B cell (primary cell): ENCODE measurements at regions not wholly inside any gene's neighbourhood (a gene's known extent, or its start where the extent isn't known, plus 50 kb on each side); places are given as distances from the start of the nearest gene placed in this dataset.

Experiments
- ATAC-seq: fragments of 200-7000 bp; cut with Tn5 transposase; one replicate; pipeline ENCODE4 v1.10.0; 2021; ENCODE audit warnings: low read depth, mild to moderate bottlenecking, moderate number of reproducible peaks, moderate library complexity
- CTCF ChIA-PET: fragments of 350-600 bp; sonication (Branson Sonifier 250); formaldehyde crosslinking; loops from one replicate; lab custom pipeline; 2021; ENCODE audit warnings: antibody characterized with exemption, inconsistent platforms; lab: Charles Lee
- POLR2A ChIA-PET: fragments of 350-600 bp; sonication (Branson Sonifier 250); formaldehyde crosslinking; loops from one replicate; lab custom pipeline; 2021; ENCODE audit warnings: antibody characterized with exemption; lab: Charles Lee
- DNase-seq: peaks from one replicate; pipeline ENCODE4 v3.0.0; 2013
- H2AFZ ChIP-seq: 2 replicates; pipeline ENCODE4 v1.6.1; 2012; ENCODE audit warnings: mild to moderate bottlenecking, low read depth, low read length; ENCODE audit not compliant: insufficient read depth, poor library complexity, severe bottlenecking
- H3K27ac ChIP-seq, 2 donors: 1 replicate in 1 of 2; 2 replicates in 1 of 2; pipeline ENCODE4 v1.5.1; 2012 to 2013; ENCODE audit warnings: low read length in 2 of 2, mild to moderate bottlenecking in 2 of 2, moderate library complexity in 1 of 2
- H3K27me3 ChIP-seq, 4 experiments: fragments of 200-600 bp in 1 of 4; sonication (generic) in 1 of 4; replicated peaks in 1 of 4; 1 replicate in 2 of 4; 2 replicates in 2 of 4; pipeline versions ENCODE4 v1.6.1 to v1.7.0; 2013 to 2016; ENCODE audit warnings: low read length in 3 of 4, mild to moderate bottlenecking in 2 of 4, mixed read lengths in 1 of 4, moderate library complexity in 1 of 4; ENCODE audit not compliant: insufficient read depth in 4 of 4, control insufficient read depth in 3 of 4; ENCODE audit errors: control extremely low read depth in 1 of 4
- H3K36me3 ChIP-seq, 2 experiments: replicated peaks in 1 of 2; 1 replicate in 1 of 2; 2 replicates in 1 of 2; pipeline versions ENCODE4 v1.6.1 to v1.7.1; 2013; ENCODE audit warnings: low read length in 1 of 2; ENCODE audit not compliant: insufficient read depth in 2 of 2, control insufficient read depth in 1 of 2; ENCODE audit errors: control extremely low read depth in 1 of 2, extremely low read depth in 1 of 2
- H3K4me1 ChIP-seq, 2 donors: fragments of 200-600 bp in 1 of 2; sonication (generic) in 1 of 2; 1 replicate in 1 of 2; 2 replicates in 1 of 2; pipeline versions ENCODE4 v1.5.1 to v1.6.1; 2013 to 2017; ENCODE audit warnings: low read length in 2 of 2; ENCODE audit not compliant: control insufficient read depth in 2 of 2, insufficient read depth in 2 of 2
- H3K4me2 ChIP-seq: replicated peaks from 2 replicates; pipeline ENCODE3; 2012; ENCODE audit warnings: mild to moderate bottlenecking, low read depth, low read length; ENCODE audit not compliant: poor library complexity, severe bottlenecking
- H3K4me3 ChIP-seq, 5 experiments: fragments of 200-600 bp in 1 of 5; sonication (generic) in 1 of 5; 1 replicate in 3 of 5; 2 replicates in 2 of 5; pipeline versions ENCODE4 v1.5.1 to v1.7.0; 2011 to 2016; ENCODE audit warnings: low read length in 4 of 5, mild to moderate bottlenecking in 4 of 5, low read depth in 2 of 5, control low read depth in 1 of 5, moderate library complexity in 1 of 5; ENCODE audit not compliant: insufficient read depth in 1 of 5; ENCODE audit errors: control extremely low read depth in 1 of 5, extremely low read depth in 1 of 5
- H3K79me2 ChIP-seq: fragments of 200-600 bp; sonication (generic); one replicate; pipeline ENCODE4 v1.6.0; 2016; ENCODE audit warnings: low read length; ENCODE audit not compliant: control insufficient read depth, insufficient read depth
- H3K9ac ChIP-seq: fragments of 200-600 bp; sonication (generic); 2 replicates; pipeline ENCODE4 v1.6.1; 2017; ENCODE audit warnings: mild to moderate bottlenecking, low read length, moderate library complexity
- H3K9me3 ChIP-seq, 3 donors: one replicate each; pipeline versions ENCODE4 v1.6.1 to v1.7.1; 2013; ENCODE audit warnings: low read length in 2 of 3; ENCODE audit not compliant: control insufficient read depth in 2 of 3, insufficient read depth in 1 of 3; ENCODE audit errors: control extremely low read depth in 1 of 3
- H4K20me1 ChIP-seq: 2 replicates; pipeline ENCODE4 v1.6.0; 2012; ENCODE audit warnings: mild to moderate bottlenecking, low read length; ENCODE audit not compliant: insufficient read depth, control insufficient read depth, poor library complexity, severe bottlenecking
- H3K27ac Mint-ChIP-seq: one replicate; pipeline ENCODE4 v1.8.0; 2021; ENCODE audit warnings: mixed read lengths
- H3K27me3 Mint-ChIP-seq: one replicate; pipeline ENCODE4 v1.8.0; 2021; ENCODE audit warnings: mixed read lengths
- H3K4me1 Mint-ChIP-seq: one replicate; pipeline ENCODE4 v1.8.0; 2021; ENCODE audit warnings: mixed read lengths
- H3K4me3 Mint-ChIP-seq: one replicate; pipeline ENCODE4 v1.8.0; 2021; ENCODE audit warnings: mixed read lengths
- H3K9me3 Mint-ChIP-seq: one replicate; pipeline ENCODE4 v1.8.0; 2022; ENCODE audit warnings: mixed read lengths; ENCODE audit not compliant: insufficient read depth
- EZH2 ChIP-seq: IDR thresholded peaks from 2 replicates; pipeline ENCODE4 v1.6.1; 2012; ENCODE audit warnings: borderline replicate concordance, low read depth, mild to moderate bottlenecking, moderate library complexity, low read length; ENCODE audit not compliant: insufficient read depth, poor library complexity, severe bottlenecking
- WGBS: methylation state at CpG from one replicate; pipeline ENCODE4 v1.1.5; 2013; ENCODE audit warnings: missing lambda C conversion rate; ENCODE audit not compliant: insufficient coverage; 5-methylcytosine and 5-hydroxymethylcytosine counted together
- intact Hi-C: fragments of 100-400 bp; cut with micrococcal nuclease; formaldehyde crosslinking; loops from one replicate; pipeline ENCODE4 v1.10.0; 2022
- TF ChIP-seq, protein P1 (sequence below): fragments of 200-600 bp; IDR thresholded peaks from one replicate; pipeline ENCODE4 v1.8.0; 2022; ENCODE audit warnings: antibody characterized with exemption, mild to moderate bottlenecking

GRCh38 chr15:79163395-79163794 lies 72.8 kb upstream of the RASGRF1 start:
- Histone ChIP-seq H3K79me2 (no peaks in the 10 kb centered on the region), H3K9ac (no peak overlapping the region), H3K4me1 (peaks cover 4% of the 10 kb centered on the region in 2 donors), H3K9me3 (peaks cover 0 to 22% (median 2%) of the 10 kb centered on the region in 3 donors), H2AFZ (no peak overlapping the region), H3K4me2 (no peak overlapping the region), H4K20me1 (no peaks in the 10 kb centered on the region), H3K4me3 (no peak overlapping the region), H3K27ac (no peak overlapping the region), H3K27me3 (peaks cover 0 to 9% (median 4%) of the 10 kb centered on the region in 4 experiments), H3K36me3 (no peaks in the 10 kb centered on the region)
- ATAC-seq (no peak), DNase-seq (no peak)
- ChIA-PET POLR2A (no interaction called here), CTCF (no interaction called here)
- H3K9me3 Mint-ChIP-seq: peaks cover 8% of the 10 kb centered on the region
- H3K4me1 Mint-ChIP-seq: peaks cover 10% of the 10 kb centered on the region
- no peak overlapping the region for H3K27ac Mint-ChIP-seq
- no peak for TF ChIP-seq EZH2
- TF ChIP-seq, protein P1, sequence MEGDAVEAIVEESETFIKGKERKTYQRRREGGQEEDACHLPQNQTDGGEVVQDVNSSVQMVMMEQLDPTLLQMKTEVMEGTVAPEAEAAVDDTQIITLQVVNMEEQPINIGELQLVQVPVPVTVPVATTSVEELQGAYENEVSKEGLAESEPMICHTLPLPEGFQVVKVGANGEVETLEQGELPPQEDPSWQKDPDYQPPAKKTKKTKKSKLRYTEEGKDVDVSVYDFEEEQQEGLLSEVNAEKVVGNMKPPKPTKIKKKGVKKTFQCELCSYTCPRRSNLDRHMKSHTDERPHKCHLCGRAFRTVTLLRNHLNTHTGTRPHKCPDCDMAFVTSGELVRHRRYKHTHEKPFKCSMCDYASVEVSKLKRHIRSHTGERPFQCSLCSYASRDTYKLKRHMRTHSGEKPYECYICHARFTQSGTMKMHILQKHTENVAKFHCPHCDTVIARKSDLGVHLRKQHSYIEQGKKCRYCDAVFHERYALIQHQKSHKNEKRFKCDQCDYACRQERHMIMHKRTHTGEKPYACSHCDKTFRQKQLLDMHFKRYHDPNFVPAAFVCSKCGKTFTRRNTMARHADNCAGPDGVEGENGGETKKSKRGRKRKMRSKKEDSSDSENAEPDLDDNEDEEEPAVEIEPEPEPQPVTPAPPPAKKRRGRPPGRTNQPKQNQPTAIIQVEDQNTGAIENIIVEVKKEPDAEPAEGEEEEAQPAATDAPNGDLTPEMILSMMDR: no peak
- intact Hi-C loops: no loop called here
- no peak overlapping the region for H3K4me3 Mint-ChIP-seq
- peaks cover 26% of the 10 kb centered on the region for H3K27me3 Mint-ChIP-seq

GRCh38 chr15:79161837-79162508 lies 71.4 kb upstream of the RASGRF1 start:
- Histone ChIP-seq H2AFZ (no peak overlapping the region), H3K4me2 (no peak overlapping the region), H3K4me3 (no peak overlapping the region), H3K27ac (no peak overlapping the region), H3K27me3 (peaks cover 0 to 9% (median 2%) of the 10 kb centered on the region in 4 experiments), H4K20me1 (no peaks in the 10 kb centered on the region), H3K9ac (no peak overlapping the region), H3K4me1 (peaks cover 4% of the 10 kb centered on the region in 2 donors), H3K79me2 (no peaks in the 10 kb centered on the region), H3K36me3 (no peaks in the 10 kb centered on the region), H3K9me3 (peaks cover 0 to 22% (median 2%) of the 10 kb centered on the region in 3 donors)
- 56% methylated on average over 1 of the region's 1 CpG for WGBS
- TF ChIP-seq, protein P1: no peak
- TF ChIP-seq EZH2: no peak
- DNase-seq (no peak), ATAC-seq (no peak)
- Mint-ChIP-seq H3K4me1 (peaks cover 10% of the 10 kb centered on the region), H3K27ac (no peak overlapping the region), H3K27me3 (peaks cover 19% of the 10 kb centered on the region), H3K9me3 (peaks cover 8% of the 10 kb centered on the region), H3K4me3 (no peak overlapping the region)
- POLR2A ChIA-PET: no interaction called here
- CTCF ChIA-PET: interaction anchor here (1.1 kb wide), 1 partner anchor 23 kb away, joined by 3 read pairs; no protein-coding TSS in a partner anchor
- intact Hi-C loops: no loop called here
